Left lung (tissue), 4 donors: ENCODE measurements at regions not wholly inside any gene's neighbourhood (a gene's known extent, or its start where the extent isn't known, plus 50 kb on each side); places are given as distances from the start of the nearest gene placed in this dataset.

ENCODE experiments used
- ATAC-seq: fragments of 200-7000 bp; cut with Tn5 transposase; one replicate; pipeline ENCODE4 v1.9.1; 2020; ENCODE audit warnings: moderate library complexity
- DNase-seq, 4 donors: peaks; one replicate each; pipeline ENCODE4 v3.0.0-alpha.2; 2013 to 2020
- H3K27ac ChIP-seq, 2 donors: fragments of 200-600 bp; sonication (generic) in 1 of 2; one replicate each; pipeline versions ENCODE4 v1.5.0 to v1.8.0; 2020 to 2021
- H3K27me3 ChIP-seq, 2 donors: fragments of 200-600 bp; sonication (generic) in 1 of 2; one replicate each; pipeline versions ENCODE4 v1.5.0 to v1.8.0; 2020 to 2021
- H3K36me3 ChIP-seq, 2 donors: fragments of 200-600 bp; sonication (generic) in 1 of 2; one replicate each; pipeline versions ENCODE4 v1.5.0 to v1.8.0; 2020 to 2021
- H3K4me1 ChIP-seq, 2 donors: fragments of 200-600 bp; one replicate each; pipeline ENCODE4 v1.8.0; 2021
- H3K4me3 ChIP-seq, 2 donors: fragments of 200-600 bp; sonication (generic) in 1 of 2; one replicate each; pipeline versions ENCODE4 v1.5.0 to v1.8.0; 2020 to 2021; ENCODE audit warnings: mild to moderate bottlenecking in 1 of 2
- H3K9me3 ChIP-seq, 2 donors: fragments of 200-600 bp; sonication (generic) in 1 of 2; one replicate each; pipeline versions ENCODE4 v1.5.0 to v1.8.0; 2020 to 2021
- intact Hi-C, 2 donors: fragments of 100-400 bp; cut with DNase I; formaldehyde crosslinking; loops; one replicate each; pipeline versions ENCODE4 v1.11.2 to v1.14.2; 2022
- TF ChIP-seq, protein P1 (sequence below), 2 donors: fragments of 200-600 bp; sonication (generic) in 1 of 2; IDR thresholded peaks; one replicate each; pipeline versions ENCODE4 v1.5.0 to v1.8.0; 2021; ENCODE audit warnings: antibody characterized with exemption in 2 of 2
- donor health status: DM: no; HTN: yes; CAD: no.
- donor health status: DM: no; HTN: no; CAD: no.

DNA sequence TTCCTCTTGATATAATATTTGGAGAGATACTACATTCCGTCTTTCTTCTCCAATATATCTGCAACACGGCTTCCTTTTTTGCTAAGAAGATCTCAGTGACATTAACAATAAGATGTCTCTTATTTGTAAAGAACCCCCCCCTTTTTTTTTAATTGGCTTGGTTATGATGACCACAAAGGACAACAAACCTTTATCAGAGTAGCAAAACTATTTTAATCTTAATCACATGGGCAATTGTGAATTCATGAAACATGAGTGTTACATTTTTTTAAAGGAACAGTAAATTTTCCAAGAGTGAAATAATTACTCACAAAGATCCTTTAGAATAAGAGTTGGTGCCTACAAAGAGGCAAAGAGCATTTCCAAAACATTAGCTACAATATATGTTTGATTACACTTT, 554.1 kb downstream of the MAT2B start:
- no peaks in the 10 kb centered on the region for H3K9me3 ChIP-seq
- intact Hi-C loops = no loop called here
- no peak overlapping the region for H3K4me3 ChIP-seq
- no peak for DNase-seq
- H3K27ac ChIP-seq = no peak overlapping the region
- no peaks in the 10 kb centered on the region for H3K4me1 ChIP-seq
- no peaks in the 10 kb centered on the region for H3K36me3 ChIP-seq
- TF ChIP-seq, protein P1, sequence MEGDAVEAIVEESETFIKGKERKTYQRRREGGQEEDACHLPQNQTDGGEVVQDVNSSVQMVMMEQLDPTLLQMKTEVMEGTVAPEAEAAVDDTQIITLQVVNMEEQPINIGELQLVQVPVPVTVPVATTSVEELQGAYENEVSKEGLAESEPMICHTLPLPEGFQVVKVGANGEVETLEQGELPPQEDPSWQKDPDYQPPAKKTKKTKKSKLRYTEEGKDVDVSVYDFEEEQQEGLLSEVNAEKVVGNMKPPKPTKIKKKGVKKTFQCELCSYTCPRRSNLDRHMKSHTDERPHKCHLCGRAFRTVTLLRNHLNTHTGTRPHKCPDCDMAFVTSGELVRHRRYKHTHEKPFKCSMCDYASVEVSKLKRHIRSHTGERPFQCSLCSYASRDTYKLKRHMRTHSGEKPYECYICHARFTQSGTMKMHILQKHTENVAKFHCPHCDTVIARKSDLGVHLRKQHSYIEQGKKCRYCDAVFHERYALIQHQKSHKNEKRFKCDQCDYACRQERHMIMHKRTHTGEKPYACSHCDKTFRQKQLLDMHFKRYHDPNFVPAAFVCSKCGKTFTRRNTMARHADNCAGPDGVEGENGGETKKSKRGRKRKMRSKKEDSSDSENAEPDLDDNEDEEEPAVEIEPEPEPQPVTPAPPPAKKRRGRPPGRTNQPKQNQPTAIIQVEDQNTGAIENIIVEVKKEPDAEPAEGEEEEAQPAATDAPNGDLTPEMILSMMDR (IDR thresholded peaks at IDR 0.05) = no peak
- no peaks in the 10 kb centered on the region for H3K27me3 ChIP-seq
- no peak for ATAC-seq

DNA sequence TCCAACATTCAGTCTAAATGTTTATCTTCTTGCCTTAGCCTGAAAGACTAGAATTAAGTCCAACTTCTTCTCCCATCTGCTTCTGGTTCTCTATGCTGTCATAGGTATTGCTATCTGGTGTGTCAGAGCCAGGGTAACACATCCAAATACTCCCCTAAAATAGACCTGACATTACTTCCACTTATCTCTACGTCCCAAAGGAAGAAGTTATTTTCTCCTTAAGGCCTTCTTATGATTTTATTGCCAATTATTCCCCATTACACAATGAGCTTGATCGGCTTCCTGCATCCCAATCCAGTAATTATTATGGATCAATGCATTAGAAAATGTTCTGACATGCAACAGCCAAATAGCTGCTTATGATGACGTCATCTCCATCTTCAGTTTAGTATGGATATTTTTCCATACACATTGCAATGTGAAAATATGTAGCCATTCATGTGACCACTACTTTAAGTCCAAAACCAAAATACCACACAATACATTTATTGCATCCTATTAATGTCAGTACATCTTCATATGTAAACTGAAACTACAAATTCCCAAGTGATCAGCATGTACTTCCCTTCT, 555.5 kb downstream of the MAT2B start:
- H3K4me3 ChIP-seq = no peak overlapping the region
- no peaks in the 10 kb centered on the region for H3K4me1 ChIP-seq
- intact Hi-C loops = no loop called here
- TF ChIP-seq, protein P1 (IDR thresholded peaks at IDR 0.05) = no peak
- no peak overlapping the region for H3K27ac ChIP-seq
- H3K36me3 ChIP-seq = no peaks in the 10 kb centered on the region
- H3K9me3 ChIP-seq = no peaks in the 10 kb centered on the region
- ATAC-seq (no peak), DNase-seq (no peak)
- no peaks in the 10 kb centered on the region for H3K27me3 ChIP-seq

DNA sequence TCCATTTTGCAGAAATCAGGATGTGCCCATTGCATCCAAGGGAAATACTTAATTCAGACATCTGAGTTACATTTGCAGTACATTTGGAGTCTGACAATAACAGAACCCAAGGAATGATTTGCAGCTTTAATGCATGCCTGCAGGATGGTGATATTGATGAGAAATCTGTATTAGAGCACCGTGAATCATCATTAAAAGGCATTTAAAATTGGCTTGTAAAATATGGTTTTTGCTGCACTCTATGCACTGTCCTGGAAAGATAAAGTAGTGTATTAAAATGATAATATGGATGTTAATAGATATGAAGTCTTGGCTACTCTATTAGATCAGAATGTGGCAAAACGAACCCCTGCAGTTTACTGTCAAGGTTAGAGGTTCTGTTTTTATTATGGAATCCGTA, 556.9 kb downstream of the MAT2B start:
- intact Hi-C loops = no loop called here
- TF ChIP-seq, protein P1 (IDR thresholded peaks at IDR 0.05) = no peak
- H3K4me3 ChIP-seq = no peak overlapping the region
- no peaks in the 10 kb centered on the region for H3K4me1 ChIP-seq
- no peak for ATAC-seq
- no peaks in the 10 kb centered on the region for H3K9me3 ChIP-seq
- H3K27me3 ChIP-seq = no peaks in the 10 kb centered on the region
- H3K36me3 ChIP-seq = no peaks in the 10 kb centered on the region
- H3K27ac ChIP-seq = no peak overlapping the region
- no peak for DNase-seq

DNA sequence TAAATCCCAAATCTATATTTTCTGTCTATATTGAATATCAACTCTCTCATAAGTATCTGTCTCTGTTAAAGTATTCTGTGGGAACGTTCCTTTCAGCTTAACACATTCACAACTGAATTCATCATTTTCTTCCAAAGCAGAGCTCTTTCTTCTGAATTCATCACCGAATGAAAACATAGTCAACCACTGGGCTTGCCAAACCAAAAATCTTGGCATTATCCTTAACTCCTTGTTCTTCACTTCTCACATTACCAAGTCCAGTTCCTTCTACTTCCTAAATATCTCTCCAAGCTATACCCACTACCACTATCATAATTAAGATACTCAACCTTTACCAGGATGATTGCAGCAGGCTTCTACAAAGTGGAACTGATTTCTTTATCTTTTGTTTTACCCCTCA, 559.8 kb downstream of the MAT2B start:
- DNase-seq (no peak), ATAC-seq (no peak)
- intact Hi-C loops = no loop called here

DNA sequence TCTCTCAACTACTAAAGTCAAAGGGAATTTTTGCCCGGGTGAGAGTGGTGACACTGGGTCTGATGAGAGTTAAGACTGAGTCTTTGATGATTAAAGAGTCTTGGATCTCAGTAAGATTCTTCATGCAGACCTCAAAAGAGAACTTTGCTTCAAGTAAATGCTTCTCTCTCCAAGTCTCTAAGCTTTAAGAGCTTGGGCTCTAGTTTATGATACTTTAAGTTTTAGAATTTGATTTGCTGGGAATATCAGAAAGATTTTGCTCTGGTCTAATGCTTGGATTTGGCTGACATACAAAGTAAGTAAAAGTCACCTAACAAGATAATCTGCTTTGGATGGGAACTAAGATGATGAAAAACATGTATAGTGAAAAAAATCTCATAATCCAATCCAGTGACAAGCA, 566.3 kb downstream of the MAT2B start:
- Histone ChIP-seq H3K9me3 (peaks cover 0 to 7% of the 10 kb centered on the region in 2 donors), H3K4me1 (no peaks in the 10 kb centered on the region), H3K27ac (no peak overlapping the region), H3K4me3 (no peak overlapping the region), H3K36me3 (no peaks in the 10 kb centered on the region), H3K27me3 (no peaks in the 10 kb centered on the region)
- TF ChIP-seq, protein P1 (IDR thresholded peaks at IDR 0.05) = no peak
- intact Hi-C loops = no loop called here
- DNase-seq (no peak), ATAC-seq (no peak)

More for the DNA sequence above, 559.8 kb downstream of the MAT2B start:
- no peaks in the 10 kb centered on the region for H3K27me3 ChIP-seq
- TF ChIP-seq, protein P1 (IDR thresholded peaks at IDR 0.05) = no peak
- H3K27ac ChIP-seq = no peak overlapping the region
- no peak overlapping the region for H3K4me3 ChIP-seq
- H3K9me3 ChIP-seq = peaks cover 0 to 7% of the 10 kb centered on the region in 2 donors
- no peaks in the 10 kb centered on the region for H3K36me3 ChIP-seq
- H3K4me1 ChIP-seq = no peaks in the 10 kb centered on the region
